ENCODE measurements at regions not wholly inside any gene's neighbourhood (a gene's known extent, or its start where the extent isn't known, plus 50 kb on each side); places are given as distances from the start of the nearest gene placed in this dataset.

- no peak for TF ChIP-seq CTCF (conservative IDR thresholded peaks at IDR 0.05)
- TF ChIP-seq ZFX (IDR thresholded peaks at IDR 0.05) = no peak
Observed at GRCh38 chr14:87067061-87067460, 925.9 kb downstream of the GALC start.

Data from C4-2B (cell line).